Adrenal gland (tissue), 5 donors: ENCODE measurements at regions not wholly inside any gene's neighbourhood (a gene's known extent, or its start where the extent isn't known, plus 50 kb on each side); places are given as distances from the start of the nearest gene placed in this dataset.

Experiments used
- POLR2A ChIP-seq, 2 donors: fragments of 450-650 bp; IDR thresholded peaks; one replicate each; pipeline ENCODE4 v1.6.1; 2017; ENCODE audit warnings: antibody characterized with exemption in 2 of 2, mild to moderate bottlenecking in 2 of 2, moderate library complexity in 1 of 2
- TF ChIP-seq, protein P1 (sequence below), 6 experiments: fragments of 450-650 bp in 4 of 6; fragments of 200-600 bp in 2 of 6; sonication (generic) in 1 of 6; IDR thresholded peaks; 1 replicate in 5 of 6; 2 replicates in 1 of 6; pipeline versions ENCODE4 v1.5.1 to v1.8.0; 2016 to 2021; ENCODE audit warnings: antibody characterized with exemption in 6 of 6, mild to moderate bottlenecking in 2 of 6, moderate library complexity in 1 of 6
- donor health status: DM: no; HTN: no; CAD: no.

- TF ChIP-seq POLR2A (IDR thresholded peaks at IDR 0.05): no peak
- TF ChIP-seq, protein P1, sequence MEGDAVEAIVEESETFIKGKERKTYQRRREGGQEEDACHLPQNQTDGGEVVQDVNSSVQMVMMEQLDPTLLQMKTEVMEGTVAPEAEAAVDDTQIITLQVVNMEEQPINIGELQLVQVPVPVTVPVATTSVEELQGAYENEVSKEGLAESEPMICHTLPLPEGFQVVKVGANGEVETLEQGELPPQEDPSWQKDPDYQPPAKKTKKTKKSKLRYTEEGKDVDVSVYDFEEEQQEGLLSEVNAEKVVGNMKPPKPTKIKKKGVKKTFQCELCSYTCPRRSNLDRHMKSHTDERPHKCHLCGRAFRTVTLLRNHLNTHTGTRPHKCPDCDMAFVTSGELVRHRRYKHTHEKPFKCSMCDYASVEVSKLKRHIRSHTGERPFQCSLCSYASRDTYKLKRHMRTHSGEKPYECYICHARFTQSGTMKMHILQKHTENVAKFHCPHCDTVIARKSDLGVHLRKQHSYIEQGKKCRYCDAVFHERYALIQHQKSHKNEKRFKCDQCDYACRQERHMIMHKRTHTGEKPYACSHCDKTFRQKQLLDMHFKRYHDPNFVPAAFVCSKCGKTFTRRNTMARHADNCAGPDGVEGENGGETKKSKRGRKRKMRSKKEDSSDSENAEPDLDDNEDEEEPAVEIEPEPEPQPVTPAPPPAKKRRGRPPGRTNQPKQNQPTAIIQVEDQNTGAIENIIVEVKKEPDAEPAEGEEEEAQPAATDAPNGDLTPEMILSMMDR (IDR thresholded peaks at IDR 0.05): no peak
These were observed 79.2 kb downstream of the MEX3B start for GRCh38 chr15:81966631-81967030.
